ENCODE measurements at regions not wholly inside any gene's neighbourhood (a gene's known extent, or its start where the extent isn't known, plus 50 kb on each side); places are given as distances from the start of the nearest gene placed in this dataset.

DNA sequence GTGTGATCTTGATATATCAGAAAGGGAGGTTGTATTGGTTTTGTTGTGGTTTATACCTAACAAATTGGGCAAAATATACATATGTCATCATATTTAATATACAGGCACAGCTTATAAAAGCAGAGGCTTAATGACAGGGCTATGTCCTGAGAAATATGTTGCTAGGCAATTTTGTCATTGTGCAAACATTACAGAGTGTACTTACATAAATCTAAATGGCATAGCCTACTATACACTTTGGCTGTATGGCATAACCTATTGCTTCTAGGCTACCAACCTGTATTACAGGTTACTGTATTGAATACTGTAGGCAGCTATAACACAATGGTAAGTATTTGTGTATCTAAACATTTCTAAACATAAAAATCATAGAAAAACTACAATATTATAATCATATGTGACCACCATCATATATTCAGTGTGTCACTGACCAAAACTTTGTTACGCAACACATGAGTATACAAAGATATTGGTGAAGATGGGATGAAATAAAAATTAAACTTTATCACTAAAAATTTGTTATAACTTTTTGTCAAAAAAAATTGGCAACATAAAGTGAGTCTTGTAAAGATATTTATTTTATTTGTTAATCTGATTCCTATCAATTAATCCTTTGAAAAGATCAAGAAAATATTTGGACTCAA, 414.0 kb upstream of the HS3ST1 start:
- TF ChIP-seq, protein P1, sequence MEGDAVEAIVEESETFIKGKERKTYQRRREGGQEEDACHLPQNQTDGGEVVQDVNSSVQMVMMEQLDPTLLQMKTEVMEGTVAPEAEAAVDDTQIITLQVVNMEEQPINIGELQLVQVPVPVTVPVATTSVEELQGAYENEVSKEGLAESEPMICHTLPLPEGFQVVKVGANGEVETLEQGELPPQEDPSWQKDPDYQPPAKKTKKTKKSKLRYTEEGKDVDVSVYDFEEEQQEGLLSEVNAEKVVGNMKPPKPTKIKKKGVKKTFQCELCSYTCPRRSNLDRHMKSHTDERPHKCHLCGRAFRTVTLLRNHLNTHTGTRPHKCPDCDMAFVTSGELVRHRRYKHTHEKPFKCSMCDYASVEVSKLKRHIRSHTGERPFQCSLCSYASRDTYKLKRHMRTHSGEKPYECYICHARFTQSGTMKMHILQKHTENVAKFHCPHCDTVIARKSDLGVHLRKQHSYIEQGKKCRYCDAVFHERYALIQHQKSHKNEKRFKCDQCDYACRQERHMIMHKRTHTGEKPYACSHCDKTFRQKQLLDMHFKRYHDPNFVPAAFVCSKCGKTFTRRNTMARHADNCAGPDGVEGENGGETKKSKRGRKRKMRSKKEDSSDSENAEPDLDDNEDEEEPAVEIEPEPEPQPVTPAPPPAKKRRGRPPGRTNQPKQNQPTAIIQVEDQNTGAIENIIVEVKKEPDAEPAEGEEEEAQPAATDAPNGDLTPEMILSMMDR (conservative IDR thresholded peaks at IDR 0.05 in 1 of 2, IDR thresholded peaks at IDR 0.05 in 1 of 2; ENCODE audit: extremely low read depth in 1 of 2, insufficient read depth in 1 of 2, low read depth in 1 of 2, low read length in 2 of 2) = no peak
- no peak for TF ChIP-seq EZH2 (IDR thresholded peaks at IDR 0.05; ENCODE audit: borderline replicate concordance, low read length)
